GM19240 (cell line): ENCODE measurements at regions not wholly inside any gene's neighbourhood (a gene's known extent, or its start where the extent isn't known, plus 50 kb on each side); places are given as distances from the start of the nearest gene placed in this dataset.

ENCODE experiments used
- DNase-seq: peaks from one replicate; pipeline ENCODE4 v3.0.0; 2011; ENCODE audit warnings: low spot score; ENCODE audit not compliant: insufficient read length

- DNase-seq: no peak
Observed at GRCh38 chr19:33898062-33898677, 101.5 kb downstream of the KCTD15 start.

GRCh38 chr19:33900817-33901216 lies 104.1 kb downstream of the KCTD15 start:
- DNase-seq: no peak

- no peak for DNase-seq
Observed at GRCh38 chr19:33902395-33902794, 105.7 kb downstream of the KCTD15 start.

- DNase-seq: no peak
Observed at GRCh38 chr19:33902802-33903488, 106.3 kb downstream of the KCTD15 start.

GRCh38 chr19:33903489-33903850 lies 106.8 kb downstream of the KCTD15 start:
- DNase-seq: no peak

GRCh38 chr19:33904681-33905080 lies 108.0 kb downstream of the KCTD15 start:
- DNase-seq: no peak

- DNase-seq: no peak
Observed at GRCh38 chr19:33905473-33905936, 108.8 kb downstream of the KCTD15 start.

GRCh38 chr19:33905937-33906577 lies 109.4 kb downstream of the KCTD15 start:
- no peak for DNase-seq

GRCh38 chr19:33906578-33907335 lies 110.1 kb downstream of the KCTD15 start:
- no peak for DNase-seq

GRCh38 chr19:33910922-33911321 lies 114.3 kb downstream of the KCTD15 start:
- no peak for DNase-seq

GRCh38 chr19:33914599-33914998 lies 117.9 kb downstream of the KCTD15 start:
- no peak for DNase-seq

- no peak for DNase-seq
Observed at GRCh38 chr19:33916792-33917191, 120.1 kb downstream of the KCTD15 start.

- no peak for DNase-seq
Observed at GRCh38 chr19:33919291-33919690, 122.6 kb downstream of the KCTD15 start.

- no peak for DNase-seq
Observed at GRCh38 chr19:33921165-33921564, 124.5 kb downstream of the KCTD15 start.

GRCh38 chr19:33926306-33926705 lies 129.6 kb downstream of the KCTD15 start:
- DNase-seq: no peak

GRCh38 chr19:33927789-33928457 lies 131.3 kb downstream of the KCTD15 start:
- DNase-seq: no peak

- DNase-seq: no peak
Observed at GRCh38 chr19:33928458-33928950, 131.8 kb downstream of the KCTD15 start.

GRCh38 chr19:33933931-33934330 lies 137.3 kb downstream of the KCTD15 start:
- DNase-seq: no peak

- no peak for DNase-seq
Observed at GRCh38 chr19:33938821-33939220, 142.2 kb downstream of the KCTD15 start.

GRCh38 chr19:33941133-33941532 lies 144.5 kb downstream of the KCTD15 start:
- no peak for DNase-seq
